HG03064 (cell line): ENCODE measurements at regions not wholly inside any gene's neighbourhood (a gene's known extent, or its start where the extent isn't known, plus 50 kb on each side); places are given as distances from the start of the nearest gene placed in this dataset.

Experiments
- ATAC-seq: cut with Tn5 transposase; IDR thresholded peaks from one replicate; pipeline ENCODE4 v1.9.1; 2021; ENCODE audit warnings: low read depth; ENCODE audit not compliant: unreplicated experiment

- ATAC-seq: no peak
Measured at GRCh38 chr6:56349194-56349593, 101.8 kb upstream of the COL21A1 start.

GRCh38 chr6:56348578-56348977, 101.2 kb upstream of the COL21A1 start:
- ATAC-seq: no peak

GRCh38 chr6:56347526-56347925, 100.1 kb upstream of the COL21A1 start:
- no peak for ATAC-seq

- no peak for ATAC-seq
Measured at GRCh38 chr6:56346958-56347357, 99.6 kb upstream of the COL21A1 start.

- ATAC-seq: no peak
Measured at GRCh38 chr6:56345376-56345995, 98.1 kb upstream of the COL21A1 start.

GRCh38 chr6:56343295-56343694, 95.9 kb upstream of the COL21A1 start:
- no peak for ATAC-seq

- ATAC-seq: no peak
Measured at GRCh38 chr6:56339524-56339923, 92.1 kb upstream of the COL21A1 start.

GRCh38 chr6:56335726-56336125, 88.3 kb upstream of the COL21A1 start:
- no peak for ATAC-seq

GRCh38 chr6:56334937-56335336, 87.6 kb upstream of the COL21A1 start:
- ATAC-seq: no peak

- no peak for ATAC-seq
Measured at GRCh38 chr6:56329271-56330050, 82.1 kb upstream of the COL21A1 start.

- ATAC-seq: no peak
Measured at GRCh38 chr6:56328728-56329090, 81.3 kb upstream of the COL21A1 start.

- ATAC-seq: no peak
Measured at GRCh38 chr6:56327946-56328727, 80.8 kb upstream of the COL21A1 start.

- ATAC-seq: no peak
Measured at GRCh38 chr6:56324396-56324795, 77.0 kb upstream of the COL21A1 start.

GRCh38 chr6:56318851-56319250, 71.5 kb upstream of the COL21A1 start:
- no peak for ATAC-seq

- no peak for ATAC-seq
Measured at GRCh38 chr6:56314683-56315523, 67.5 kb upstream of the COL21A1 start.

- no peak for ATAC-seq
Measured at GRCh38 chr6:56311533-56312448, 64.4 kb upstream of the COL21A1 start.

- ATAC-seq: no peak
Measured at GRCh38 chr6:56311061-56311460, 63.7 kb upstream of the COL21A1 start.

- no peak for ATAC-seq
Measured at GRCh38 chr6:56310241-56310640, 62.9 kb upstream of the COL21A1 start.

GRCh38 chr6:56299916-56300315, 52.5 kb upstream of the COL21A1 start:
- ATAC-seq: no peak
